ENCODE measurements at regions not wholly inside any gene's neighbourhood (a gene's known extent, or its start where the extent isn't known, plus 50 kb on each side); places are given as distances from the start of the nearest gene placed in this dataset.
"Not testable (repeated sequence)": the region's sequence is repeated elsewhere in the genome, so short reads cannot be mapped to it uniquely, and the experiment has no call there.

DNA sequence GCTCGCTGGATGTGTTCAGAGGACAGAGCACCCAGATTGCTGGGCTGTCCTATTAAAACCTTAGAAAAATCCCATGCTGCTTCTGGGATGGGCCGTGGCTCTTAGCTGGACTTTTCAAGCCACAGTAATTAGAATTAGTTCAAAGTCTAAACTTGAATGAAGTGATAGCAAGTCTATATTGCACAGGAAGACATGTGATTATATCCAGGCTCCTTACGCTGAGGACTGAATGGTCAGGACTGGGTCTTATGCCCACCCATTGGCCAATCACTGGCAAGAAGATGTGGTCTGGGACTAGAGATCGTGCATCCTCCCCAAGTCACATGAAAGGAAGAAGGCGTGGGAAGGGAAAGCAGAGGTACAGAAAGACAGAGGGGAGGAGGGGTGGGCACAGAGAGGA, 227.6 kb downstream of the FAM43A start:
- H3K4me3 ChIP-seq (ENCODE audit: low read depth in 2 of 2, low read length in 2 of 2) = no peak overlapping the region
- H3K27me3 ChIP-seq (ENCODE audit: control insufficient read depth, insufficient read depth, low read length) = no peaks in the 10 kb centered on the region
- DNase-seq (ENCODE audit: low read depth, low spot score) (no peak), ATAC-seq (no peak)
- TF ChIP-seq POLR2AphosphoS5 (IDR thresholded peaks at IDR 0.05; ENCODE audit: low read depth, low read length) = no peak
- TF ChIP-seq SIN3A (IDR thresholded peaks at IDR 0.05; ENCODE audit: borderline replicate concordance, insufficient read depth, low read depth, low read length) = no peak
- TF ChIP-seq, protein P1, sequence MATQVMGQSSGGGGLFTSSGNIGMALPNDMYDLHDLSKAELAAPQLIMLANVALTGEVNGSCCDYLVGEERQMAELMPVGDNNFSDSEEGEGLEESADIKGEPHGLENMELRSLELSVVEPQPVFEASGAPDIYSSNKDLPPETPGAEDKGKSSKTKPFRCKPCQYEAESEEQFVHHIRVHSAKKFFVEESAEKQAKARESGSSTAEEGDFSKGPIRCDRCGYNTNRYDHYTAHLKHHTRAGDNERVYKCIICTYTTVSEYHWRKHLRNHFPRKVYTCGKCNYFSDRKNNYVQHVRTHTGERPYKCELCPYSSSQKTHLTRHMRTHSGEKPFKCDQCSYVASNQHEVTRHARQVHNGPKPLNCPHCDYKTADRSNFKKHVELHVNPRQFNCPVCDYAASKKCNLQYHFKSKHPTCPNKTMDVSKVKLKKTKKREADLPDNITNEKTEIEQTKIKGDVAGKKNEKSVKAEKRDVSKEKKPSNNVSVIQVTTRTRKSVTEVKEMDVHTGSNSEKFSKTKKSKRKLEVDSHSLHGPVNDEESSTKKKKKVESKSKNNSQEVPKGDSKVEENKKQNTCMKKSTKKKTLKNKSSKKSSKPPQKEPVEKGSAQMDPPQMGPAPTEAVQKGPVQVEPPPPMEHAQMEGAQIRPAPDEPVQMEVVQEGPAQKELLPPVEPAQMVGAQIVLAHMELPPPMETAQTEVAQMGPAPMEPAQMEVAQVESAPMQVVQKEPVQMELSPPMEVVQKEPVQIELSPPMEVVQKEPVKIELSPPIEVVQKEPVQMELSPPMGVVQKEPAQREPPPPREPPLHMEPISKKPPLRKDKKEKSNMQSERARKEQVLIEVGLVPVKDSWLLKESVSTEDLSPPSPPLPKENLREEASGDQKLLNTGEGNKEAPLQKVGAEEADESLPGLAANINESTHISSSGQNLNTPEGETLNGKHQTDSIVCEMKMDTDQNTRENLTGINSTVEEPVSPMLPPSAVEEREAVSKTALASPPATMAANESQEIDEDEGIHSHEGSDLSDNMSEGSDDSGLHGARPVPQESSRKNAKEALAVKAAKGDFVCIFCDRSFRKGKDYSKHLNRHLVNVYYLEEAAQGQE (IDR thresholded peaks at IDR 0.05; ENCODE audit: insufficient read depth in 1 of 2, low read depth in 2 of 2, low read length in 1 of 2) = no peak
- TF ChIP-seq, protein P2, sequence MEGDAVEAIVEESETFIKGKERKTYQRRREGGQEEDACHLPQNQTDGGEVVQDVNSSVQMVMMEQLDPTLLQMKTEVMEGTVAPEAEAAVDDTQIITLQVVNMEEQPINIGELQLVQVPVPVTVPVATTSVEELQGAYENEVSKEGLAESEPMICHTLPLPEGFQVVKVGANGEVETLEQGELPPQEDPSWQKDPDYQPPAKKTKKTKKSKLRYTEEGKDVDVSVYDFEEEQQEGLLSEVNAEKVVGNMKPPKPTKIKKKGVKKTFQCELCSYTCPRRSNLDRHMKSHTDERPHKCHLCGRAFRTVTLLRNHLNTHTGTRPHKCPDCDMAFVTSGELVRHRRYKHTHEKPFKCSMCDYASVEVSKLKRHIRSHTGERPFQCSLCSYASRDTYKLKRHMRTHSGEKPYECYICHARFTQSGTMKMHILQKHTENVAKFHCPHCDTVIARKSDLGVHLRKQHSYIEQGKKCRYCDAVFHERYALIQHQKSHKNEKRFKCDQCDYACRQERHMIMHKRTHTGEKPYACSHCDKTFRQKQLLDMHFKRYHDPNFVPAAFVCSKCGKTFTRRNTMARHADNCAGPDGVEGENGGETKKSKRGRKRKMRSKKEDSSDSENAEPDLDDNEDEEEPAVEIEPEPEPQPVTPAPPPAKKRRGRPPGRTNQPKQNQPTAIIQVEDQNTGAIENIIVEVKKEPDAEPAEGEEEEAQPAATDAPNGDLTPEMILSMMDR (IDR thresholded peaks at IDR 0.05) = no peak
- TF ChIP-seq TCF7L2 (IDR thresholded peaks at IDR 0.05; ENCODE audit: low read depth, low read length) = no peak
- ChIA-PET POLR2A (no interaction called here), CTCF (no interaction called here)
- H3K4me1 ChIP-seq (ENCODE audit: control insufficient read depth, insufficient read depth, low read length) = no peaks in the 10 kb centered on the region
- no peaks in the 10 kb centered on the region for H3K36me3 ChIP-seq (ENCODE audit: control insufficient read depth, insufficient read depth, low read length)
- intact Hi-C loops (cut with micrococcal nuclease; ENCODE audit: unreplicated experiment) (no loop called here), in situ Hi-C loops (cut with HindIII; ENCODE audit: low pct_unique_long_range_greater_than_20kb, low sequenced_read_pairs) (no loop called here)
- H3K27ac ChIP-seq (ENCODE audit: low read length) = no peak overlapping the region
- no TSS peak for BruUV-seq (replicated peaks)
- H3K9me3 ChIP-seq (ENCODE audit: control insufficient read depth, insufficient read depth, low read depth, low read length) = no peaks in the 10 kb centered on the region

DNA sequence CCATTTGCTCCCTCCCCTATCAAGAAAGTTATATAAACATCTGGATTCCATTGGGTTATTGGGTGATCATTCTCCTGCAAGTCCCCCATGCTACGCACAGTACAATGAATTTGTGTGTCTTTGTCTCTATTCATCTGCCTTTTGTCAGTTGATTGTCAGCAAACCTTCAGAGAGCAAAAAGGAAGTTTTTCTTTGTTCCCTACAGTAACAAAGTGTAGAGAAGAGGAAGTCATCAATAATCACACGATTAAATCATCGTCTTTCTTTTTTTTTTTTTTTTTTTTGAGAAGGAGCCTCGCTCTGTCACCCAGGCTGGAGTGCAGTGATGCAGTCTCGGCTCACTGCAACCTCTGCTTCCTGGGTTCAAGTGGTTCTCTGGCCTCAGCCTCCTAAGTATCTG, 239.2 kb downstream of the FAM43A start:
- H3K4me1 ChIP-seq (ENCODE audit: control insufficient read depth, insufficient read depth, low read length); H3K27ac ChIP-seq (ENCODE audit: low read length); H3K36me3 ChIP-seq (ENCODE audit: control insufficient read depth, insufficient read depth, low read length); intact Hi-C loops (cut with micrococcal nuclease; ENCODE audit: unreplicated experiment); POLR2A ChIA-PET; H3K9me3 ChIP-seq (ENCODE audit: control insufficient read depth, insufficient read depth, low read depth, low read length); H3K27me3 ChIP-seq (ENCODE audit: control insufficient read depth, insufficient read depth, low read length); ATAC-seq; BruUV-seq (replicated peaks); in situ Hi-C loops (cut with HindIII; ENCODE audit: low pct_unique_long_range_greater_than_20kb, low sequenced_read_pairs); CTCF ChIA-PET; DNase-seq (ENCODE audit: low read depth, low spot score); H3K4me3 ChIP-seq (ENCODE audit: low read depth in 2 of 2, low read length in 2 of 2): not testable (repeated sequence)

DNA sequence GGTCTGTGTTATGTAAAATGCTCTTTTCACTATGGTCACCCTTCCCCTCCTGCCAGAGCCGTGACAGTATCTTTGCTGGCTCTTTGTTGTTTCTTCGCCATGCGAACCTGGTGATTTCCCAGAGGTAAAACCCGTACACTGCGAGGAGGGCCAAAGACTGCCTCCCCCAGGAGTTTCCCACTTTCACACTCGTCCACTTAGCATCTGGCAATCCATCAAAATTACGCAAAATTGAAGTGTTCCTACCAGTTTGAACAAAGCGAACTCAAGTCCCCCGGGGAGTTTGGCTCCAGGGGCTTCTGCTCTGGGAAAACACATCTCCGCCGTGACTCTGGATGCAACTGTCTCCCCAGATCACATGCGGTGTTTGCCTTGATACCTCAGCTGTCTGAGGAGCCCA, 239.9 kb downstream of the FAM43A start:
- Histone ChIP-seq H3K36me3 (ENCODE audit: control insufficient read depth, insufficient read depth, low read length) (no peaks in the 10 kb centered on the region), H3K4me3 (ENCODE audit: low read depth in 2 of 2, low read length in 2 of 2) (no peak overlapping the region), H3K9me3 (ENCODE audit: control insufficient read depth, insufficient read depth, low read depth, low read length) (no peaks in the 10 kb centered on the region), H3K4me1 (ENCODE audit: control insufficient read depth, insufficient read depth, low read length) (peaks cover 3% of the 10 kb centered on the region; the same call in 1 of the 2 replicates), H3K27me3 (ENCODE audit: control insufficient read depth, insufficient read depth, low read length) (no peaks in the 10 kb centered on the region; the same call in 1 of the 2 replicates), H3K27ac (ENCODE audit: low read length) (no peak overlapping the region)
- ATAC-seq (no peak), DNase-seq (ENCODE audit: low read depth, low spot score) (no peak)
- BruUV-seq (replicated peaks) = no TSS peak
- in situ Hi-C loops (cut with HindIII; ENCODE audit: low pct_unique_long_range_greater_than_20kb, low sequenced_read_pairs) (no loop called here), intact Hi-C loops (cut with micrococcal nuclease; ENCODE audit: unreplicated experiment) (no loop called here)
- CTCF ChIA-PET = no interaction called here
- POLR2A ChIA-PET = no interaction called here
- TF ChIP-seq SIN3A (IDR thresholded peaks at IDR 0.05; ENCODE audit: borderline replicate concordance, insufficient read depth, low read depth, low read length) (no peak), POLR2AphosphoS5 (IDR thresholded peaks at IDR 0.05; ENCODE audit: low read depth, low read length) (no peak), TCF7L2 (IDR thresholded peaks at IDR 0.05; ENCODE audit: low read depth, low read length) (no peak)
- TF ChIP-seq, protein P2 (IDR thresholded peaks at IDR 0.05) = no peak
- TF ChIP-seq, protein P1 (IDR thresholded peaks at IDR 0.05; ENCODE audit: insufficient read depth in 1 of 2, low read depth in 2 of 2, low read length in 1 of 2) = no peak

Data from Panc1 (cell line).